HG03432 (cell line): ENCODE measurements at regions not wholly inside any gene's neighbourhood (a gene's known extent, or its start where the extent isn't known, plus 50 kb on each side); places are given as distances from the start of the nearest gene placed in this dataset.

Experiments
- ATAC-seq: cut with Tn5 transposase; IDR thresholded peaks from one replicate; pipeline ENCODE4 v1.9.1; 2021; ENCODE audit warnings: mild to moderate bottlenecking, moderate library complexity; ENCODE audit not compliant: unreplicated experiment

DNA sequence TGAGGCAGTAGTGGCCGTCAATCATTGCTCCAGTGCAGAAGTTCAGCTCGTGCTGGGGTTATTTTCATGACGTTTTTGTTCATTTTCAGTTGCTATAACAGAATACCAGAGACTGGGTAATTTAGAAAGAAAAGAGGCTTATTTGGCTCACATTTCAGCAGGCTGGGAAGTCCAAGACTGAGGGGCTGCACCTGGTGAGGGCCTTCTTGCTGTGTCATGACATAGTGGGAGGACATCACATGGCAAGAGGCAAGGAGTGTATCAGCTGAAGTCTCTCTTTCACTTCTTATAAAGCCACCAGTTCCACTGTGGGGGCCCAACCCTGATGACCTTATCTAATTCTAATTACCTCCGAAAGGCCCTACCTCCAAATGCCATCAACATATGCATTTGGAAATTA is 58.0 kb upstream of the DPP10 start:
- no peak for ATAC-seq

DNA sequence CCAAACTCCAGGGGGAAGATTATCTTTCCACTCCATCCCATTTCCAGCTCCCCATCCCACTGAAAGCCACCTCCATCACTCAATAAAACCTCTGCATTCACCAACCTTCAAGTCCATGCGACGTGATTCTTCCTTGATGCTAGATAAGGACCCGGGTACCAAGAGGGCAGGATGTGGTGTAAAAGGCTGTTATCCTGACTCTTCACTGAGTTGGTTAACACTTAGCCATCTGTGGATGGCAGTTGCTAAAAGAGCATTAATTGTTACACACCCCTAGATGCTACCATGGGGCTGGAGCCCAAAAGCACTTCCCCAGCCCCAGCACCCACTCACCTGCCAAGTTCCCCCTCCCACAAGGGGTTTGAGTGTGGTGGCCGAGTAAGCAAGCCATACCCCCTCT is 53.4 kb upstream of the DPP10 start:
- ATAC-seq = no peak
